Chondrocyte (in vitro differentiated cells): ENCODE measurements at regions not wholly inside any gene's neighbourhood (a gene's known extent, or its start where the extent isn't known, plus 50 kb on each side); places are given as distances from the start of the nearest gene placed in this dataset.

Experiments used
- DNase-seq: peaks from one replicate; pipeline ENCODE4 v3.0.0; 2021; ENCODE audit warnings: mixed read lengths, low spot score
- H3K27ac Mint-ChIP-seq: one replicate; pipeline ENCODE4 v1.8.0; 2021; ENCODE audit warnings: mild to moderate bottlenecking, moderate library complexity, mixed read lengths; ENCODE audit not compliant: unreplicated experiment
- H3K27me3 Mint-ChIP-seq: 2 replicates; pipeline ENCODE4 v1.8.0; 2021; ENCODE audit warnings: low read depth, mixed read lengths
- H3K36me3 Mint-ChIP-seq: 2 replicates; pipeline ENCODE4 v1.8.0; 2021; ENCODE audit warnings: low read depth, mixed read lengths
- H3K4me1 Mint-ChIP-seq: 2 replicates; pipeline ENCODE4 v1.8.0; 2021; ENCODE audit warnings: low read depth, mild to moderate bottlenecking, mixed read lengths
- H3K4me3 Mint-ChIP-seq: one replicate; pipeline ENCODE4 v1.8.0; 2021; ENCODE audit warnings: mild to moderate bottlenecking, moderate library complexity, mixed read lengths; ENCODE audit not compliant: unreplicated experiment
- H3K9me3 Mint-ChIP-seq: 2 replicates; pipeline ENCODE4 v1.8.0; 2021; ENCODE audit warnings: low read depth, mixed read lengths
- CTCF ChIP-seq: fragments of 200-600 bp; sonication (generic); IDR thresholded peaks from 2 replicates; pipeline ENCODE4 v1.5.0; 2021; ENCODE audit warnings: antibody characterized with exemption, mild to moderate bottlenecking, moderate library complexity

DNA sequence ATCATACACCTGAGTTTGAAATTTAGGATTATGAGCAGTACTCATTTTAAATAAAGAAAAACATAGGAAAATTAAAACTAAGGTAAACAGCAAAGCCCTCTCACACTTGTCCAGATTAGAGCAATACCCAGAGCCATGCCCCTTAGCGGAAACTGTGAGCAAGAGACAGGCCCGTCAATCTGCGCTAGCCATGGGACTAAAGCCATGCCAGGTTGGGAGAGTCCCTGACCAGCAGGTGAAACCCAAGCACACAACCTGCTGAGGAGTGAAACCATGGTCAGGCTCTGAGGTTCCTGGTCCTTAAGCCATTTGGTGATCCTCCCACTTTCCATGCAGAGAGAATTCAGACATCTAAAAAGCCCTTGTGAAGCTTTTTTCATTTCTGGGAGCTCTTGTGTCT, 494.3 kb downstream of the STK39 start:
- no peak for DNase-seq
- H3K4me1 Mint-ChIP-seq: peaks cover 13% of the 10 kb centered on the region
- TF ChIP-seq CTCF: no peak
- H3K27me3 Mint-ChIP-seq: no peaks in the 10 kb centered on the region
- no peak overlapping the region for H3K27ac Mint-ChIP-seq
- no peak overlapping the region for H3K4me3 Mint-ChIP-seq
- H3K36me3 Mint-ChIP-seq: no peaks in the 10 kb centered on the region
- no peaks in the 10 kb centered on the region for H3K9me3 Mint-ChIP-seq

- H3K27me3 Mint-ChIP-seq: no peaks in the 10 kb centered on the region
- peaks cover 13% of the 10 kb centered on the region for H3K4me1 Mint-ChIP-seq
- no peak overlapping the region for H3K27ac Mint-ChIP-seq
- H3K36me3 Mint-ChIP-seq: no peaks in the 10 kb centered on the region
- no peak overlapping the region for H3K4me3 Mint-ChIP-seq
- no peak for TF ChIP-seq CTCF
- DNase-seq: no peak
- H3K9me3 Mint-ChIP-seq: no peaks in the 10 kb centered on the region
Observed at GRCh38 chr2:167752734-167753133, 494.7 kb downstream of the STK39 start.

- TF ChIP-seq CTCF: no peak
- Mint-ChIP-seq H3K27ac (no peak overlapping the region), H3K4me3 (no peak overlapping the region), H3K9me3 (no peaks in the 10 kb centered on the region), H3K4me1 (peaks cover 2% of the 10 kb centered on the region), H3K27me3 (no peaks in the 10 kb centered on the region), H3K36me3 (no peaks in the 10 kb centered on the region)
- no peak for DNase-seq
Observed at GRCh38 chr2:167750675-167751074, 496.7 kb downstream of the STK39 start.

- no peak overlapping the region for H3K27ac Mint-ChIP-seq
Observed at GRCh38 chr2:167749660-167750059, 497.7 kb downstream of the STK39 start.

DNA sequence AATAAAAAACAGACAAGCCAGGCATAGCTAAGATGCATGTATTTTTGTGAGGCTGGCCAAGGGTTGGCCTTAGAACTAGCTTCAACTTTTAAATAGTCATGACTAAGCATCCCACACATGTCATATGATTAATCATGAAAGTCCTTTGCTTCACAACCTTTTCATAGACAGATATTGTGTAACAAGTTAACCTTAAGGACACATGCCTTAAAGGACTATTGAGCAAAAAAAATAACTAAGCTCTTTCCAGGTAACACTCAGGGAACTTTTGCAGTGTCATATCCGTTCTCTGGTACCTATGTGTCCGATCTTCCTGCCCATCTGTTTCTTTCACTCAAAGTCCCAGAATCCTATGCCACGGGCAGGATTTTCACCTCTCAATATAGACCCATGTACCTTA, 498.4 kb downstream of the STK39 start:
- Mint-ChIP-seq H3K27me3 (no peaks in the 10 kb centered on the region), H3K4me3 (no peak overlapping the region), H3K27ac (no peak overlapping the region), H3K36me3 (no peaks in the 10 kb centered on the region), H3K9me3 (no peaks in the 10 kb centered on the region), H3K4me1 (peaks cover 2% of the 10 kb centered on the region)
- TF ChIP-seq CTCF: no peak
- no peak for DNase-seq

More at GRCh38 chr2:167749660-167750059, 497.7 kb downstream of the STK39 start:
- H3K4me3 Mint-ChIP-seq: no peak overlapping the region
- no peaks in the 10 kb centered on the region for H3K27me3 Mint-ChIP-seq
- no peak for DNase-seq
- H3K4me1 Mint-ChIP-seq: peaks cover 2% of the 10 kb centered on the region
- no peak for TF ChIP-seq CTCF
- H3K36me3 Mint-ChIP-seq: no peaks in the 10 kb centered on the region
- no peaks in the 10 kb centered on the region for H3K9me3 Mint-ChIP-seq
